HG03159 (cell line): ENCODE measurements at regions not wholly inside any gene's neighbourhood (a gene's known extent, or its start where the extent isn't known, plus 50 kb on each side); places are given as distances from the start of the nearest gene placed in this dataset.
"Not testable (repeated sequence)": the region's sequence is repeated elsewhere in the genome, so short reads cannot be mapped to it uniquely, and the experiment has no call there.

Source experiments
- ATAC-seq: cut with Tn5 transposase; IDR thresholded peaks from one replicate; pipeline ENCODE4 v1.9.1; 2021; ENCODE audit warnings: mild to moderate bottlenecking, moderate library complexity; ENCODE audit not compliant: unreplicated experiment

DNA sequence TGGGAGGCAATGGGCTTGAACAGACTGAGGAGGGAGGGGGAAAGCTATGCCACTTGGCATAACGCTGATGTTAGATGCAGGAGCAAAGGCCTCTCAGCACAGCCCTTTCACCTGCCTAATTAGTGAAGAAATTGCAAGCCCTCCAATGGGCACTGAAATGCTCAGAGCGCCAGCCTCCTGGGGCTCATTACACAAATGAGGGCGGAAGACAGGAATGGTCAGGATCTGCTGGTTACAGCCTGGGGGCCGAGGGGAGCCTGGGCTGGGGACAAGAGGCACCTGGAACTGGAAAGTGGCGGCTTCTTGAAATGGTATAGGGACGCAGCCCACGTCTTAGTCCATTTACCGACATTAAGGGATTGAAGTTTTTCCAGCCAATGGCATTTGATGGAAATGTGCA lies 50.2 kb upstream of the PLET1 start:
- ATAC-seq: no peak

DNA sequence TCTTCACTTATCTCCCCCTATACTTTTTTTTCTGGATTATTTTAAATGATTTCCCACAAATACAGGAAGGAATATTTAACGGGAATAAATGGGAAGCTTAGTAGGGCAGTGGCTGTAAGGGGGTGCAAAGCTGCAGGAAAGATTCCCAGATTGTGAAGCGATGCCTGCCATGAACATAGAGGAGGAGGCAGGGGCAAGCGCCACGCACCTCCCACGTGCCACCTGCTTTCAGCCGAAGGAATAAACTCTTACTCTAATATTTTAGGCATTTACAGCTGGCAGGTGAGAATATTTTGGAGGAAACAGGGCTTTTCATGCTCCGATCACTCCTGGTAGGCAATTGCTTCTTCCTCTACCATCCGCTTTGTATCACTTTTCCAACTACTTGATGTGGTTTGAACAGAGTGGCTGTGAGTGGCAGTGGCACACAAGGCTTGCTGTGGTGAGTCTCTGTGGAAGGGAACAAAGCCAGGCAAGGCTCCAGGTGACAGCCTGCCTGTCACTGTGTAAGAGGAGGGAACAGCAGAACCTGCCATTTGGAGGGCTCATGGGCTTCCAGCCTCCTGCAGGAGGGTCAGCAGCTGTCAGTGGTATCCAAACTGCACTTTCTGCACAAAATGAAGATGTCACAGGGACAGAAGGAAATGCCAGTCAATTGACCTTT lies 54.5 kb upstream of the PLET1 start:
- ATAC-seq: no peak

DNA sequence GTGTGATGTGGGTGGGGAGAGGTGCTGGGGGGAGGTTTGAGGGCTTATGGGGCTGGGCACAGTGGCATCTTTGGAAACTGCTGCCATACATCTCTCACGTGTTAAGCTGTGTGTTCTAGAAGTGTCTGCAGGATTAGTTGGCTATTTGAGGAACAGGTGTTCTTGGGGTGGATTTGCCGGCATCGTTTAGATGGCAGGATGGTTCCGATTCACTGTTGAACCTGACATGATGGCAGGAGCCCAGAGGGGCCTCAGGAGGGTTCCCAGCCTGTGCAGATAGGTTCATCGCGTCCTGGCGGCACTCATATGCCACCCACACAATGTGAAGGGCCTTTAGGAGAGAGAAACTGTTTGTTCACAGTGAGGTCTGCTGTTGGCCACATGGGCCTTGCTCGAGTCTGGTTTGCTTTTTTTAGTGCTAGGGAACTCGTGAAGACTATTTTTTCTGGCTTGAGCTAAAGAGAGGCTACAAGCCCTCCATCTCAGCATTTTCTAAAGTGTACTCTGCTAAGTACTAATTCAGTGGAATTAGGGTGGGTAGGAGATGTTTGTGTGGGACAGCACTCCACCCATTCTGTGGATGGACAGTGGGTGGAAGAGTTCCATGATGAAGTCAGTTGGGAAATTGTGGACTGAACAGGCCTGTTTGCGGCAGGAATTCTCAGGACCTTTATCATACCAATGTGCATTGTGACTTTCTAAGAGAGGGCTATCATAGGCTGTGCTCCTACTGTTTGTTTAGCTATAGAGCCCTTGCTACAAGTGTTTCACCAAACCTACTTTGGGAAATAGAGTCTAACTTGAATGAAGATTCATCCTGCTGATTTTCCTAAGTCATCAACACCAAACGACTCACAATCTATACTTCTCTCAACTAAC lies 55.4 kb upstream of the PLET1 start:
- ATAC-seq: no peak

DNA sequence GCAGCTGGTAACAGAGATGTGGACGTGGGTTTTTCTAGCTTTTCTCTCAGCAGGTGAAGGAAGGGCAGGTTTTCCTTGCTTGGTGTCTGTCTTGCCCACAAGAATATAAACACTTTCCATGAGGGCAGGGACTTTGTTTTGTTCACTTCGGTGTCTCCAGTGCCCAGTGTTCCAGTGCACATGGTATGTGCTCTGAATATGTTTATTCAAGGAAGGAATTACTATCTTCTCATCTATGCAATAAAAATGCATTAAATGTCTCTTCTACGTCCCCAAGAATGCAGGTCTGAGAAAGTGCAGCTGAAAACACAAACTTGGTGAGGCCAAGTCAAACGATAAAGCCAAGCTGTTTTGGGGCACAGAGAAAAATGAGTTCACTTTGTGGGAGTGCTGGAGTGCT lies 56.3 kb upstream of the PLET1 start:
- ATAC-seq: no peak

DNA sequence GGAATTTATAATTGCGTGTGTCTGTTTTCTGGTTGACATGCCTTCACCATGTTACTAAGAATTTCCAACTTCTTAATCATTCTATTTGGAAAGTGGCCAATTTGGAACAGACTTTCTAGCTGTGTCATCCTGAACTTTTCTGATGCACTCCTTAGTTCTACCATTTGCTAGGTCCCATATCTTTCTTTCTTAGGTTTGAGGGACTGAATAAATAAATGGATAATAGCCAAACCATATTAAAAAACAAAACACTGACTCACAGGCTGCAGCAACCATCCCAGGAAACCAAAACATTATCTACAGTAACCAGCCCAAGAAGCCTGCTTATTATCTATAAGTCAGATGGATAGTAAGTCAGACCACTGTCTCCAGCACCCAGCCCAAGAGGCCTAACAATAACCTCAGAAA lies 57.5 kb upstream of the PLET1 start:
- no peak for ATAC-seq

DNA sequence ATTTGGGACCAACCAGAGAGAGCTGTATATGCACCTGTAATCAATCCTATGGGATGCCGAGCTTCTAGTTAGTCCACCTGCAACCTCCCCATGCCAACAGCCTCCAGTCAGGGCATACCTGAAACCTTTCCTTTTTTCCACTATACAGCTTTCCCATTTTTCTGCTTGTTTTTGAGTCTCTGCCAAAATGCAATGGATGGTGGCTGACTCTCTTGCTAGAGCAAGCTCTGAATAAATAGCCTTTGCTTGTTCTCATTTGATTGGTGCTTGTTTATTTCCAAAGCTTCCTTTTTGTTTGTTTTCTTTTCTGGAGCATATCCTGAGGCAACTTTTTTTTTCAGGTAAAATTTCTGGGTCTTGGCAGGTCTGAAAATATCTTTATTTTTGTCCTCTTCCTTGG lies 58.0 kb upstream of the PLET1 start:
- no peak for ATAC-seq

DNA sequence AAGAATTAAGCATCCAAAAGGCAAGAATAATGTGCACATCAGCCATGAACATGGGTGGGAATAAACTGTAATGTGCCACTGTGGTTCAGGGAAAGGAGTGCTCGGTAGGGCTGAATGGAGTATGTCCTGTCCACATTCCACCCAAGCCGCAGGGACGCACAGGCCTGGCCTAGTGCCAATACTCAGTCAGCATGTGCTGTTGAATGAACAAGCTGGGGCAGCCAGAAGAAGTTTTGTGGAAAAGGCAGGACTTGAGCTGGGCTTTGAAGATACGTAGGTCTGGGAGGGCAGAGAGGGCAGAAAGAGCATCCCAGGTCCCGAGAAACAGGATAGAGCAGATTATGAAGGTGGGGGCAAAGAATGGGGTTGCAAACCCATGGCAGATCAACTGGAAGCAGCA lies 60.0 kb upstream of the PLET1 start:
- no peak for ATAC-seq

DNA sequence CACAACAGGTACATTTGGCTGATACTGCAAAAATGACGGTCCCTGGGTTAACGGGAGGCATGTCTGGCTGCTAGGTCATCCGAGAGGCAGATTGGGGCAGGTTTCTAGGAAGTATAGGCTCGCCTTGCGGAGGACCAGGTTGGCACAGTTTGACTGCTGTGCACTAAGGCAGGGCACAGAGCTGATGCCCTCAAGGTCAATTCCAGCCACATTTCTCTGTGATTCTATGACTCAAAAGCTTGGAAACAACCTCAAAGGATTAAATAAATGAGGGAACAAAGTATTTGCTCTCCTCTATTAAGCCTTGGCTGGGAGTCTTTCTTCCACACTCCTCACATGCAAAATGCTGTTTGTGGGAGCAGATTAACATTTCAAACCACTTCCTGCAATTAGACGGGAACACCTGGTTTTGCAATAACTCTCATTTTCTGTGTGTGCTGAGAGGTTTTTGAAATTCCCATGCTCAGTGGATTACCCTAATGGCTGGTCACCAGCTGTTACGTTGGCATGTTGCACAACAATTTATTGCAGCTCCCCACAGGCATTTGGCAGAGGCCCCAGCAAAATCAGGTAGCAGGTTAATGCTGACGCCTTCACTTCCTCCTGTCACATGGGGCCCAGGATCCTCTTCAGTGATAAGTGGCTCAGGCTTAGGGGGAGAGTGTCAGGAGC lies 61.0 kb upstream of the PLET1 start:
- ATAC-seq: no peak

DNA sequence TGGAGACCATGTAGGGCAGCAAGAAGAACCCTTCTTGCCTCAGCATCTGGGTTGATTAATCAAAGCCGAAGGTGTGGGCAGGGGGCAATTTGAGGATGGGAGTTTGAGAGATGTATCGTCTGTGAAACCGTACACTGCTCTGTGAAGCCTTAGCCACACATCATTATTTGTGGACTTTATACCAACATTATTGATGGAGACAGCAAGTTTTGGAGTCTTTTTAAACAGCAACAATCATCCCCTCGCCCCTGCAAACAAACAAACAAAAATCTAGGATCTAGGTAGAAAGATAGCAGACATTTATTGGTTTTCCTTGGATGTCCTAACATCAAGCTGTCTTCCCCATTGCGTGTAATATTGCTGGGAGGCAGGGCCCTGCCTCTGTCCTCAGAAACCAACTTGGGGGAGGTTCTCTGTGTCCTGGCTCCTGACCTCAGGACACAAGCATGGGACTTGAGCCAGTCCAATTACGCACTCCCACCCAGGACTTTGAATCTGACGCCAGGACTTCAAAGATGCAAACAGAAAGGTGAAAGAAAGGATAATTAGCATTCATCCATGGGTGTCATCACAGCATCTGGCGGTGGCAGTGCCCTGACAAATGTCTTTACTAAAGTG lies 61.6 kb upstream of the PLET1 start:
- ATAC-seq: no peak

DNA sequence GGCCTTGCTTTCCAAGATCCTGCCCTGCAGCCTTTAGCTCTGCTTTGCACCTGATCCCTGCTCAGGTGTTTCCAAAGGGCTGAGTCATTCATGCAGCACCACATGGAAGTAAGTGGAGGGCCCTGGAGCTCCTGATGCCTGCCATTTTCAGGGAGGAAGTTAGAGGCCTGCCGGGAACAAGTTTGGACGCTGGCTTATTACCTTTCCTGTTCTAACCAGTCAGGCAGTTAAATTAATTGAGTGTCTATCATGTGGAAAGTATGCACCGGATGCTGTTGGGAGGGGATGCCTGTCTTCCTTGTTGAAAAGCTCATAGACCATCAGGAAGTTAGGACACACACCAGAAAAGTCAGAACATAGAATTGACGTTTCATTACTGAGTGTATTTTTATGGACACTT lies 73.7 kb upstream of the PLET1 start:
- no peak for ATAC-seq

DNA sequence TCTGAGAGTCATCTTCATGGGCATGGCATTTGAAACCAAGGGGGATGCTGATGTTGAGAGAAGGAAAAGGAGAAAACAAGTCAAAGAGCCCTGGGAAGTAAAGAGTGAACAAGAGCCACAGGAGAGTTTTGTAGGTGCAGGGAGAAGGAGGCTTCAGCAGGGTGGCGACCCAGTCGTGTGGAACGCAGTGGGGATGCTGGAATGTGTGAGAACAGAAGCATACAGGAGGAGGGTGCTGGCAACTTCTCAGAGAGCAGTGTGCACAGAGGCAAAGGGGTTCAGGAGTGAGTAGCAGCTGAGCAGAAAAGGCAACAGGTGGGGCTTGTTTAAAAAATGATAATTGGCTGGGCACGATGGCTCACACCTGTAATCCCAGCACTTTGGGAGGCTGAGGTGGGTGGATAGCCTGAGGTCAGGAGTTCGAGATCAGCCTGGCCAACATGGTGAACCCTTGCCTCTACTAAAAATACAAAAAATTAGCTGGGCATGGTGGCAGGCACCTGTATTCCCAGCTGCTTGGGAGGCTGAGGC lies 75.8 kb upstream of the PLET1 start:
- ATAC-seq: no peak

DNA sequence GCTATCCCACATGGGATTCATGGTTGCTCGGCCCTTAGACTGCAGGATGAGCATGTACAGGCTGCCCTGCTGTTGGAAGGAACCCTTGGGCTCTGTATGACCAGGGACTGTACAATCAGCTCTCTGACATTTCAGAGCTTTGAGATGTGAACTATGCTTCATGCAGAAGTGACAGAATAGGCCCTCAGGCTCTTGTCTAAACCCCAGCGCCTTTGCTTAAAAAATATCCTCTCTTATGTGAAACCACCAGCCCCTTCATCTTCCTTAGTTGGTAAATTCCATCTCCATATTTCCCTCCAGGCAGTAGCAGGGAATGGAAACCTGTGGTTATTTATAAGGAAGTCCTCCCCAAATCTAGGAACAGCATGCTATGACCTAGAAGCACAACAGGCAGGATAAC lies 78.9 kb upstream of the PLET1 start:
- ATAC-seq: no peak

DNA sequence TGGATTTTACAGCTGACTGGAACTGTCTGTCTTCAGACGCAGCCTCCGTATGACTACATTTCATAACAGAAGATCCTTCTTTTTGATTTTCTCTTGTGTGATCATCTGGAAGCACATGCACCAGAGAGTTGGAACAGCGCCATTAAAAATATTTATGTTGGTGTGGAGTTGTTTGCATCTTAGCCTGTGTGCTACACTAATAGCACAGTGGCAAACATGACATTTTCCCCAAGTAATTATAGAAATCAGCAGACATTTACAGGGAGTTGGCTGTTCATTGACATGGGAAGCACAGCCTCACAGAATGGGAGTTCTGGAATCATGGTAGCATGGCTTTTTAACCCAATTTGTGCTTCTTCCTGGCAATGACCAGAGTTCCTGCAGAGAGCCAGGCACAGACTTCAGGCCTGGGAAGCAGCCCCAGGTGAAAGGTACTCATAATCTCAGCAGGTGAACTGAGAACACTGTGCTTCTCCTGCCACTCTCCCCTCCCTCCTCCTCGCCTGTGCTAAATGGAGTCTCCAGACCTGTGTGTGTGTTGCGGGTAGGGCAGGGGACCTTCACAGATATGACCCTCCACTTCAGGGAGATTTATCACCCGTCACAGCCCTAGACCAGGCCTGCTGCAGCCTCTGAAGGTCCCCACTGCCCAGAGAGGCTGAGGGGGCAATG lies 82.8 kb upstream of the PLET1 start:
- ATAC-seq: no peak

DNA sequence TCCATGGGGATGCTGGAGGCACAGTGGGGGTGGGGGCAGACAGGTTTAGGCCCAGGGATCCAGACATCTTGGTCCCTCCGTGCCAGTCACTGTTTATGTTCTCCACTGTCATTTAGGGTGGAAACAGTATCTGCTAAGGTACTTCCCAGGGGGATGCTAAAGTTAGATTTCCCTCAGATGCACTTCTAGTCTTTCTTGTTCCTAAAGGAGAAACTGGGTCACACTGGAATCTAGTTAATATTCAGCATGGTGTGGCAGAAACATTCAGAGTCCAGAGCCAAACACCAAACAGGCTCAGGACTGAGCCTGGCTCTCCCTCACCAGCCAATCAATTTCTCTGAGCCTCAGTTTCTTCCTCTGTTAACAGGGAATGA lies 83.4 kb upstream of the PLET1 start:
- no peak for ATAC-seq

DNA sequence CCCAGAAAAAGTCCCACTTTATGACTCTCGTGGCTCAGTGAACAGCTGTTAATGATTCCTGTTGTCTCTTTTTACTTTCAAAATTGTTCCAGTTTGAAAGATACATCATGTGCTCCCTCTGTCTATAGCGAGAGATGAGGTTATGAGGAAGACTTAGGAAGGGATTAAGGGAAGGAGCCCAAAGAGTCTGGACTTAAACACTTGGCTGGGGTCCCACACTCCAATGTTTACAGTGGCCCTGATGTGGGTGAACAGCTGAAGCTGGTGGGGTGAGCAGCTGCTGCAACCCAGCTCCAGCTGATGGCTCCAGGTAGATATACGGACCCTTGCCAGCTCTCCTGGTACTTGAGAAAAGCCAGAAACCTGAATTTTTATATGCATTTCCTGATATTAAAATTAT lies 84.5 kb upstream of the PLET1 start:
- no peak for ATAC-seq

DNA sequence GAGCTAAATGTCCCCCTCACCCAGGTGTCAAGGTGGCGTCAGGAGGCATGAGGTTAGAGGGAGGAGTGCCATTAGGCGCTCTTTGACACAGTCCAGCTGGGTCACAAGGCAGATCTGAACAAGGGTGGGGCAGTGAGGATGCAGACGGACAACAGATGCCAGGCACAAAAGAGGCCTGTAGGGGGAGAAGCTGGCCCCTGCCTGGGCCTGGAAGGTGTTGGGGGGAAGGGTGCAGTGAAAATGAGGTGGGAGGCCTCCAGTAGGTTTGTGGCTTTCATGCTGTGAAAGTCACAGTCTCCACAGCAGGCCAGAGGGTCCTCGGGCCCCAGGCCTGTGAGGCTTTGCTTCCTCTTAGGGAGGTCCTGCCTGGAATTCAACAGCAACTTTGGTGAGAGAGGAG lies 85.0 kb upstream of the PLET1 start:
- no peak for ATAC-seq

DNA sequence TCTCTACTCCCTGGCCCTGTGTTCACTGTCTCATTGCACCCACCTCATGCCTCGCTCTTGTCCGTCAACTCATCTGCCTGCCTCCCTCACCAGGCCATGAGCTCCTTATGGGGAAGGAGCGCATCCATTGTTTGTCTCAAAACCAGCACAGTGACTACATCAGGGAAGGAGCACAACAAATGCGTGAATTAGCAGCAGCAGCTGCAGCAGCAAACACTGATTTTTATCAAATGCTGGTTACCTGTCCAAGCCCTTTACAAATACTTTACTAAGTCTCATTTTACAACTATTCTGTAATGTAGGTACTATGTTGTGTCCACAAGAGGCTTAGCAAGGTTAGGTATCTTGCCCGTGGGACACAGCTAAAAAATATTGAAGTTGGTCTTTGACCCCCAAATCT lies 85.9 kb upstream of the PLET1 start:
- ATAC-seq: no peak

DNA sequence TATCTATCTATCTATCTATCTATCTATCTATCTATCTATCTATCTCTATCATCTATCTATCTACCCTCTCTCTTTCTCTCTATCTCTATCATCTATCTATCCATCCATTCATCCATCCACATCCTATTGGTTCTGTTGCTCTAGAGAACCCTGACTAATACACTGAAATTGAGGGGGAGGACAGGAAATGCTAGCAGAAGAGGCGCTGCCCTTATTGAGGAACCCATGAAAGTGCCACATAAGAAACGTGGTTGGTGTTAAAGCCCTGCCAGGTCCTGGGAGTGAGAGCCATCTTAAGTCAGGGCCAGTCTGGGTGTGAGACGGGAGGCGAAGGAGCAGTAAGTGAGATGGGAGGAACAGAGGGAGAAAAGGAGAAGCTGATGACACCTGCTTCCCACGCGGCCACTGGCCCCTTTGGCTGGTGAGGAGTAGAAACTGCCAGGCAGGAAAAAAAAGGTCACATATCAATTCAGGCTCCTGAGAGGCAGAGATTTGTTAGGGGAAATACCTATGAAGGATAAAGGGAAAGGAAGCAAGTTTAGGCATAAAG lies 87.9 kb upstream of the PLET1 start:
- ATAC-seq: no peak

DNA sequence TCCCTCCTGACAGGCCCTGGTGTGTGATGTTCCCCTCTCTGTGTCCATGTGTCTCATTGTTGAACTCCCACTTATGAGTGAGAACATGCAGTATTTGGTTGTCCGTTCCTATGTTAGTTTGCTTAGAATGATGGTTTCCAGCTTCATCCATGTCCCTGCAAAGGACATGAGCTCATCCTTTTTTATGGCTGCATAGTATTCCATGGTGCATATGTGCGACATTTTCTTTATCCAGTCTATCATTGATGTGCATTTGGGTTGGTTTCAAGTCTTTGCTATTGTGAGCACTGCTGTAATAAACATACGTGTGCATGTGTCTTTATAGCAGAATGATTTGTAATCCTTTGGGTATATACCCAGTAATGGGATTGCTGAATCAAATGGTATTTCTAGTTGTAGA lies 90.8 kb upstream of the PLET1 start:
- not testable (repeated sequence) for ATAC-seq

DNA sequence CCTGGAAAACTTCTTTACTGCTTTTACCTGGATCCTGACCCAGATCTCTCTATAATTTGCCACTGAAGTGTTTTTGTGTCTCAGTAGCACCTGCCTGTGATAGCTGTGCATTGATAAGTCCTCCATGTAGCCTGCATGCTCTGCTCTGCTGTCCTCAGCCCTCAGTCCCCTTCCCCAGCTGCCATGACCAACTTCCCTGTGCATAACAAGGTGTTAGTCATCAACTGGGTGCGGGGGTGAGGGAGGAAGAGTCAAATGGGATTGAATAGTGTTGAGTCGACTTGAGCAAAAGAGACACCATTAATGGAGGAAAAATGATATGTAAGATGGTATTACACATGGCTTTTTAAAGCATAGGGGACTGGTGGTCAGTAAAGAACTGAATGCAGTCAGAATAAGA lies 92.2 kb upstream of the PLET1 start:
- no peak for ATAC-seq

DNA sequence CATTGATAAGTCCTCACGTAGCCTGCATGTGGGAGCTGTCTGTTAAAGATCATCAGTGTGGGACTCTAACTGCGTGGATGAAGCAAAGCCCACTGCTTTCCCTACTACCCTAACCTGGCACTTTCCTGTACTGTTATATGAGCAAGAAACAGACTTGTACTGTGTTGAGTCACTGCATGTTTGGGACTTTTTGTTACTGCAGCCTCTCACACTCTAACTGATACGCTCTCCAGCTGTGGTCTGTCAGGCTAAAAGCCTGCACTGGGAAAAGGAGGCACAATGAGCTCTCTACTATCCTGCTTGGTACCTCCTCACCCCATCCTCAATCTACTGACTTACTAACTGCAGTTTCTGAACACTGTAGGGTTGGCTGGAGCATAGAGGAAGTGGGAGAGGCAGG lies 93.7 kb upstream of the PLET1 start:
- ATAC-seq: no peak
